NCI-H748 (cell line): ENCODE measurements at regions not wholly inside any gene's neighbourhood (a gene's known extent, or its start where the extent isn't known, plus 50 kb on each side); places are given as distances from the start of the nearest gene placed in this dataset.
A peak's percentile ranks its signal among the peaks of the same experiment; 100 is the strongest.

Experiments used
- DNase-seq: peaks from one replicate; lab custom pipeline; 2025; ENCODE audit not compliant: unreplicated experiment; lab: John Stamatoyannopoulos, UW

DNA sequence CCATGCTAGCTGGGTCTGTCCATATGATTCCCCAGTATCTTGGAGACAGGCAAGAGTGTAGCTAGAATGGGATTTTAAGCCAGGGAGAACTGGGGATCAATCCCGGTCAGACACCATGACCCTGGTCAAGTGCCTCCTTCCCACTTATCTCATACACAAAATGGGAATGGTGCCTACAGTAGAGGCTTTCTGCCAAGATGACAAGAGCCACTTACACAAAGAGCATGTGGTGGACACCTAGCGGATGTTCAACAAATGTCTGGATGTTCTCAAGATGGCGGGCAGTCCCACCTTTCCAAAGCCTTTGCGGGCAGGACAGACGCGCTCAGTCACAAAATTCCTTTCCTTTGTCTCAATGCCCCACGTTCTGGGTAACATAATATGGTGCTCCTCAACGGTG is 57.3 kb downstream of the MAF start:
- DNase-seq: no peak

DNA sequence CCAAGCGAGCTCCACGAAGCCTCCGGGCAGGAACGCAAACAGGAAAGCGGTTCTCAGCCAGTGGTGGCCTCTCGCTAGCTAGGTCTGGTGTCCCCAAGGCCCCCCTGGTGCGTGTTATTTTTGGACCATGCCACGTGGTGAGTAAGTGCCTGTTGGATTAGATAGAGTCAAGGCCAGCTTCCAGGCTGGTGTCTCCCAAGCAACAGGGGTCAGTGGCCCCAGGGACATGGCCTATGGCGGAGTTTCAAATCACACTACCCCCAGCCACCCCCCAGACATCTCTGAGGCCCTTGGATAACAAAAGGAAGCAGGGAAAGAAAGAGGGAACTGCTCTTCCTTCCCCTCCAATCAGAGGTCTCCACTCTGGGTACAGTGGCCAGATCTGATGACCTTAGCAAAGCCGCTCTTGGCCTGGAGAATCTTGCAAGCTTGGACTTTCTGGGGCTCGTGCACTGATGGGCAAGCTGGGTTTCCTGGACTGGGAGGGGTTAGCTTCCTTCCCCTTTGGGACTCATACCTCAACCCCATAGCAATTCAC is 58.2 kb downstream of the MAF start:
- DNase-seq: no peak

- no peak for DNase-seq
Measured at GRCh38 chr16:79540825-79541595, 59.5 kb downstream of the MAF start.

DNA sequence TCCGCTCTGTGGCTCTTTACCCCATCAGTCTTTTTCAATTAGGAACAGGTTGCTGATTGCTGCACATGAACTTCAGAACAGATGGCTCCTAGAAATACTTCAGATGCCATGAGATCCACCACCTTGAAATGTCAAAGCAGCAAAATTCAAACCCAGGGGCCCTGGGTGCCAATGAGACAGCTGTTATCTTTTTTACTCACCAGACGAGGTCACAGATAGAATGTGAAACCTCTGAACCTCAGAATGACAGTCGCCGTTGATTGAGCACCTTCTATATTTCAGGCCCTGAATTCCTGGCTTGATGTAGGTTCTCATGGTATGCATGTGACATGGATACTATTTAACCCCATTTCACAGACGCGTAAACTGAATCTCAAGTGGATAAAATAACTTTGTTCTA is 63.0 kb downstream of the MAF start:
- no peak for DNase-seq

- DNase-seq: no peak
Measured at GRCh38 chr16:79536958-79537357, 63.6 kb downstream of the MAF start.

DNA sequence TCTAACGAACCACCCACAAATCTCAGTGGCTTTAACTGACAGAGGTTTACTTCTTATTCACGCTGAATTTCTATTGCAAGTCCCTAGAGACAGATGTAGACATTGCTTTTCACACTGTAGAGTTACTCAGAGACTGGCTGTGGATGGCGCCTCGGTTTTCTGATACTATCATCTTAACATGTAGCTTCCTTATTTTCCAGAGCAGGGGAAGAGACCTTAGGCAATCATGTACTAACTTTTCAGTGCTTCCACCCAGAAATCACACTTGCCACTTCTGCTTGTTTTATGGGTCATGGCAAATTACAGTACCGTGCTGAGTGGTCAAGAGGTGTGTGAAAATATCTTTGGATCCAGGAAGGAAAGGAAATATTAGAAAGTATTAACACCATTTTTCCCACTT is 65.4 kb downstream of the MAF start:
- DNase-seq: no peak

- no peak for DNase-seq
Measured at GRCh38 chr16:79534143-79534542, 66.4 kb downstream of the MAF start.

DNA sequence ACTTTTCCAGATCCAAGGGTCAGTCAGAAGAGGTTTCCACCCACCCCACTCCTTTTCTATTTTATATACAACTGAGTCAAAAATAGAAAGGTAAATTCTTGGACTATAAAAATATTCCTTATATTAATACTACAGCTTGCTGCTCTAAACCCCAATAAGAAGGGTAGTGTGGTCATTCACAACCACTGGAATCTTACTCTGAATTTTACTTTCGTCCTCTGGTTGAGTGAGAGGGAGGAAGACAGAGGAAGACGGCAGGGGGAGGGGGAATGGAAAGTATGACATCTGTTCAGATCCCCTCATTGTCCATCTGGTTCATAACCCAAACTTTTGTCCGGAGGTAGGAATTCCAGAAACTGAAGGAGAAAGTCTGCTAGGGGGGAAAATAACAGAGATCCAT is 67.2 kb downstream of the MAF start:
- DNase-seq: no peak

GRCh38 chr16:79532785-79533184 is 67.8 kb downstream of the MAF start:
- no peak for DNase-seq

GRCh38 chr16:79532273-79532672 is 68.3 kb downstream of the MAF start:
- DNase-seq: no peak

DNA sequence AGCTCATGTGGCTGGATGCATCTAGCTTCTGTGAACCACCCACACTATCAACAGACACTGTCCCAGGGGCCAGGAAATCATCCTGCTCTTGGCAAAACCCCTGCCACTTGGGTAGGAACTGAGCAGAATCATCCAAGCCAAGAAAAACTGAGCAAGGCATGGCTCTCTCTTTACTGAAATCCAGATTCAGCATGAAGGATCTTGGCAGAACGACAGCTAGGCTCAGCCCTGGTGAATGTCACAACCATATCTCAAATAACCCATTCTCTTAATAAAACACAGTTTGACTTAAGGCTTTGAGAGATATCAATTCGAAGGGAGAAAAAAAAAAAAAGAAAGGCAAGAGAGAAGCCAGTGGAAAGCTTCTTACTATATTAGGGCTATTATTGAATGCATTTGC is 72.2 kb downstream of the MAF start:
- DNase-seq: no peak

DNA sequence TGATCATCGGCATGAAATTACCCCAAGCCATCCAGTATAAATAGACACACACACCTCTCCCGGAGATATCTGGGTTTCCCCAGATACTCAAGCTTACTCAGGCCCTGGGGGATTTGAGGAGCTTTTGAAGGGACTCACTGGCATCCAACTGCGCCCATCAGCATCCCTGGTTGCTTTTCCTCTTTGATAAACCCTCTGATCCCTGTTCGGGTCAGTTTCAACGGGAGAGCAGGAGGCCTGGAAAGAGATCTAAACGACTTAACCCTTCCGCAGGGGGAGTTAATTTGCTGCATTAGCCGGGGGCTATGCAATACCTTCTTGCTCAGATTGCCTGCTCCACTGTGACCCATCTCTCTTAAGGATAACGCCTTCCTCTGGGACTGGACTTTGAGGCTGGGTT is 76.6 kb downstream of the MAF start:
- DNase-seq: no peak

DNA sequence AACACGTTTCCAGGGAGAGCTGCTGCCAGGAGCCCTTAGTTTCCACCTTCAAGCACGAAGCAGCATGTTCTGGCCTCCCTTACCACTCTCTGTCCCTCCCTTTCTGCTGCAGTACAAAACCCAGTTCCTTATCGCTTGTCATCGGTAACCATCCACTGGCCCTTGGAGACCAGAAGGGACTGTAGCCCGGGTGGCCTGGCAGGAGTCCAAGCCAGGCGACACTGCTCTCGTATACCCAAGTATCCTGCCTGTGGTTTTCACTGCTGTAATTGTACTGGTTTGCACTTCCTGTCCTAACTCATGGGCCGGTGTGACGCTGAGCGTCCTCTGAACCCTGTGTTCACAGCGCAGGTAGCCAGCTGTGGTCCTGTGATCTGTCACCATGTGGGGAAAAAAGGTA is 81.1 kb downstream of the MAF start:
- DNase-seq: peak; percentile 48

- no peak for DNase-seq
Measured at GRCh38 chr16:79517156-79517555, 83.4 kb downstream of the MAF start.

DNA sequence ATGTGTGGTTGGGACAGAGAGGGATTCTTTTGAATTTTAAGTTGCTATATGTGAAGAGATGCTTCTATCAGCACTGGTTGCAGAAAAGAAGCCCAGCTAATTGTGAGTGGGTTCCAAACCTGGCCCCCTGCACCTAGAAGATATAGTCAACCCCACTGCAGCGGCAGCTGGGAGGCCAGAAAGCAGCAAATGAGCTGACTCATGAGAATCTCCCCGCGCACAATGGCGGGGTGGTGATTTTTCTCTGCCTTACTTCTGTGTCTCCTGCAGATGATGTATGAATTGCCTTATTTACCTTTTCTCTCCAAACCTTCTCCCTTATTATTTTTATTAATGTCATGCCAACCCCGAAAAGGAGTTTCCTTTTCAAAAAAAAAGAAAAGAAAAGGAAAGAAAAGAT is 89.7 kb downstream of the MAF start:
- DNase-seq: no peak

GRCh38 chr16:79509906-79510305 is 90.6 kb downstream of the MAF start:
- no peak for DNase-seq

- peak; percentile 29 for DNase-seq
Measured at GRCh38 chr16:79509211-79509631, 91.3 kb downstream of the MAF start.

DNA sequence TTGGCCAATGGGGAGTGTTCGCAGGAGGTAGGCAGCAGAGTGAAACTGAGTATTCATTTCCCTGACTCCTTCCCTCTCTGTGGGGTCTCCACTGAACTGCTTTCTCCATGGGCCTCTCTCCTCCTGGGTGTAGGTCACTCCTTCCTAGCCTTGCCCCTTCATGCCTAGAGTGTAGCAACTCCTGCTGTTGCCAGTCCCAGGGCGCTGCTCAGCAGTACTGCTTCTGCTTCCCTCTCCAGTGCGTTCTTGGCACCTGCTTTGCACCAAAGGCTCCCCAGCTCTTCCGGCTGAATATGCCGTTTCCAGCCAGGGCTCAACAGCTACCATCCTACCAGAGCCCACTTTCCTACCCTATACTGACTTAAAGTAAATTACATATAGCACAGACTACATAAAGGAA is 92.2 kb downstream of the MAF start:
- DNase-seq: no peak

DNA sequence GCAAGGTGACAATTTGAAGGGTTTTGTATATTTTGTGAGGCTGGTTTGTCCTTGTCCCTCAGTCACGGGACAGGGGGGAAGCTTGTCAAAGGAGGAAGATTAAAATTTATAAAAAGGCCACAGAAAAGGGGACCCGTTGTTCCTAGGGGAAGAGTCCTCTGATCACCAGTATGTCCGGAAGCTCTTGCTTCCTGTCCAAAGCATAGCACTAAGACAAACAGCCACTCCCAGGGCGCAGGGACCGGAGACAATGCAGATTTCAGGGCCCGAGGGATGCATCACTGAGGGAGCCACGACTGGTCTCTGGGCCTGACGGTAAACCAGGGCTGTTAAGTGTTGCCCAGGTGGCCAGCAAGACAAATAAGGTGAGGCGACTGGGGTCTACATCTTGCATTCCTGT is 95.2 kb downstream of the MAF start:
- DNase-seq: no peak

- no peak for DNase-seq
Measured at GRCh38 chr16:79503511-79503910, 97.0 kb downstream of the MAF start.

- DNase-seq: no peak
Measured at GRCh38 chr16:79501446-79501845, 99.1 kb downstream of the MAF start.

DNA sequence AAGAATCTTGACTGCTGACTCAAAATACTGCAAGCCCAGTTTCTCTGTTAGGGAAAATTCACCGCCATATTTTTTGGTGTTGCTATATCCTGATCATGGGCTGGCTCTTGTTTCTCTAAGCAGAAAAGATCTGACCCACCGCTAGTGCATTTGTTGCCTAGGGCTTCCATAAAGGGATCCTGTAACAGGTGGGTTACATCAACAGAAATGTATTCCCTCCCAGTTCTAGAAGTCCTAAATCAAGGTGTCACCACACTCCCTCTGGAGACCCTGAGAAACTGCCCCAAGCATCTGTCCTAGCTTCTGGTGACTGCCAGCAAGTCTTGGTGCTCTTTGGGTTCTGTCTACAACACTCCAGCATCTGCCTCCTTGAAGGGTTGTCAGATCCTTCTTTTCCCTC is 99.7 kb downstream of the MAF start:
- DNase-seq: no peak

- DNase-seq: no peak
Measured at GRCh38 chr16:79500286-79500685, 100.3 kb downstream of the MAF start.
